K562 (cell line): ENCODE measurements at regions not wholly inside any gene's neighbourhood (a gene's known extent, or its start where the extent isn't known, plus 50 kb on each side); places are given as distances from the start of the nearest gene placed in this dataset.
A peak's percentile ranks its signal among the peaks of the same experiment; 100 is the strongest.

Experiments used
- ARHGAP35 ChIP-seq: fragments of 450-650 bp; IDR thresholded peaks from 2 replicates; pipeline ENCODE4 v1.6.1; 2018; ENCODE audit not compliant: partially characterized antibody
- BMI1 ChIP-seq: fragments of 150-350 bp; IDR thresholded peaks from 2 replicates; pipeline ENCODE4 v1.6.1; 2014; ENCODE audit warnings: low read length
- DDX20 ChIP-seq: fragments of 450-650 bp; IDR thresholded peaks from 2 replicates; pipeline ENCODE4 v1.6.1; 2016; ENCODE audit warnings: missing genetic modification characterization, low read depth, mild to moderate bottlenecking, missing compliant biosample characterization, moderate library complexity
- ILK ChIP-seq: fragments of 450-650 bp; IDR thresholded peaks from 2 replicates; pipeline ENCODE4 v1.6.1; 2016; ENCODE audit warnings: missing genetic modification characterization, low read depth, mild to moderate bottlenecking, missing compliant biosample characterization, moderate library complexity, borderline replicate concordance
- IRF2 ChIP-seq: sonication (generic); formaldehyde crosslinking; IDR thresholded peaks from 2 replicates; pipeline ENCODE4 v1.8.1; 2022; ENCODE audit warnings: mild to moderate bottlenecking, missing genetic modification reagents
- MTA2 ChIP-seq: fragments of 450-650 bp; IDR thresholded peaks from 2 replicates; pipeline ENCODE4 v1.6.1; 2016; ENCODE audit warnings: low read depth
- PHF8 ChIP-seq: fragments of 200-600 bp; sonication (generic); IDR thresholded peaks from 2 replicates; pipeline ENCODE4 v1.6.1; 2012; ENCODE audit warnings: mixed run types, mild to moderate bottlenecking, inconsistent platforms, low read length, moderate library complexity, borderline replicate concordance
- RFX1 ChIP-seq: fragments of 450-650 bp; IDR thresholded peaks from 2 replicates; pipeline ENCODE4 v1.6.1; 2016; ENCODE audit warnings: mild to moderate bottlenecking, moderate library complexity
- SETDB1 ChIP-seq: IDR thresholded peaks from one replicate; pipeline ENCODE4 v1.6.1; 2012; ENCODE audit warnings: low read length, control low read depth, inconsistent platforms
- SMARCA4 ChIP-seq: fragments of 450-650 bp; IDR thresholded peaks from 2 replicates; pipeline ENCODE4 v1.6.1; 2016
- SMC3 ChIP-seq: conservative IDR thresholded peaks from 2 replicates; pipeline ENCODE4 v1.6.1; 2011; ENCODE audit warnings: low read depth, low read length, improper control_type of control experiment; ENCODE audit not compliant: insufficient read depth
- SRSF1 ChIP-seq: fragments of 200-400 bp; formaldehyde crosslinking; IDR thresholded peaks from 2 replicates; pipeline ENCODE4 v1.6.1; 2017; ENCODE audit warnings: mild to moderate bottlenecking, low read depth, low read length, moderate library complexity
- TAF9B ChIP-seq: fragments of 450-650 bp; IDR thresholded peaks from 2 replicates; pipeline ENCODE4 v1.6.1; 2018; ENCODE audit warnings: mild to moderate bottlenecking; ENCODE audit not compliant: partially characterized antibody
- XRCC5 ChIP-seq: fragments of 200-400 bp; formaldehyde crosslinking; IDR thresholded peaks from 2 replicates; pipeline ENCODE4 v1.6.1; 2017; ENCODE audit warnings: low read depth, mild to moderate bottlenecking, low read length
- ZNF668 ChIP-seq: fragments of 250-450 bp; sonication (Bioruptor Pico); IDR thresholded peaks from 2 replicates; pipeline ENCODE4 v1.8.0; 2022; ENCODE audit warnings: mild to moderate bottlenecking, inconsistent platforms
- ZZZ3 ChIP-seq: fragments of 450-650 bp; IDR thresholded peaks from 2 replicates; pipeline ENCODE4 v1.6.1; 2016; ENCODE audit warnings: antibody characterized with exemption, mild to moderate bottlenecking, moderate library complexity
- TF ChIP-seq, protein P1 (sequence below), 2 experiments: fragments of 450-650 bp; IDR thresholded peaks; 2 replicates each; pipeline ENCODE4 v1.6.1; 2016
- TF ChIP-seq, protein P2 (sequence below): sonication (generic); formaldehyde crosslinking; IDR thresholded peaks from 2 replicates; pipeline ENCODE4 v1.8.0; 2022; ENCODE audit warnings: missing genetic modification reagents, mild to moderate bottlenecking, borderline replicate concordance
- TF ChIP-seq, protein P3 (sequence below), 2 experiments: fragments of 200-800 bp in 1 of 2; sonication (Bioruptor generic) in 1 of 2; sonication (generic) in 1 of 2; formaldehyde crosslinking in 1 of 2; IDR thresholded peaks in 1 of 2; conservative IDR thresholded peaks in 1 of 2; 2 replicates each; pipeline versions ENCODE4 v1.5.0 to v1.6.1; 2016 to 2020; ENCODE audit warnings: missing compliant biosample characterization in 1 of 2, missing genetic modification characterization in 1 of 2, missing genetic modification reagents in 1 of 2
- TF ChIP-seq, protein P4 (sequence below): fragments of 450-650 bp; formaldehyde crosslinking; IDR thresholded peaks from 2 replicates; pipeline ENCODE4 v1.4.0; 2020; ENCODE audit warnings: mild to moderate bottlenecking, moderate library complexity
- TF ChIP-seq, protein P5 (sequence below), 2 experiments: fragments of 450-650 bp in 1 of 2; sonication (generic) in 1 of 2; formaldehyde crosslinking; conservative IDR thresholded peaks; 2 replicates each; pipeline versions ENCODE4 v1.4.0 to v1.8.1; 2020 to 2022; ENCODE audit warnings: mild to moderate bottlenecking in 1 of 2, missing genetic modification reagents in 1 of 2

DNA sequence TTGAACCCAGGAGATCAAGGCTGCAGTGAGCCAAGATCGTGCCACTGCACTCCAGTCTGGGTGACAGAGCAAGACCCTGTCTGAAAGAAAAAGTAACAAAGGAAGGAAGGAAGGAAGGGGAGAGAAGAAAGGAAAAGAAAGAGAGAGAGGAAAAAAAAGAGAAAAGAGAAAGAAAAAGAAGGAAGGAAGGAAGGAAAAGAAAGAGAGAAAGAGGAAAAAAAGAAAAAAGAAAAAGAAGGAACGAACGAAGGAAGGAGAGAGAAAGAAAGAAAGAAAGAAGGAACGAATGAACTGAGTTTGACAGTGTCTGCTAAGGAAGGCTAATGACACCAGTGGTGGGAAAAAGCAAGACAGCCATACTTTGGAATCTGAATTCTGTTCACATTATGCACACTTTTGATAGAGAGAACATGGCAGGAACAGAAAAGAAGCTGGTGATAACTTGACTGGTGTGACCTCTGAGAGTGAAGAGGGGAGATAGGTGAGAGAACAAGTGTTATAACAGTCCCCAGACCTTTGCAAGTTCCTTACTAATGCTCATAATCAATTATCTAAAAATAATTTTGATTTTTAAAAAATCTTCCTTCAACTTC is 93.3 kb upstream of the MYLIP start (continued):
- no peak for TF ChIP-seq SRSF1
- no peak for TF ChIP-seq SMC3
- TF ChIP-seq BMI1 = no peak
- TF ChIP-seq, protein P1, sequence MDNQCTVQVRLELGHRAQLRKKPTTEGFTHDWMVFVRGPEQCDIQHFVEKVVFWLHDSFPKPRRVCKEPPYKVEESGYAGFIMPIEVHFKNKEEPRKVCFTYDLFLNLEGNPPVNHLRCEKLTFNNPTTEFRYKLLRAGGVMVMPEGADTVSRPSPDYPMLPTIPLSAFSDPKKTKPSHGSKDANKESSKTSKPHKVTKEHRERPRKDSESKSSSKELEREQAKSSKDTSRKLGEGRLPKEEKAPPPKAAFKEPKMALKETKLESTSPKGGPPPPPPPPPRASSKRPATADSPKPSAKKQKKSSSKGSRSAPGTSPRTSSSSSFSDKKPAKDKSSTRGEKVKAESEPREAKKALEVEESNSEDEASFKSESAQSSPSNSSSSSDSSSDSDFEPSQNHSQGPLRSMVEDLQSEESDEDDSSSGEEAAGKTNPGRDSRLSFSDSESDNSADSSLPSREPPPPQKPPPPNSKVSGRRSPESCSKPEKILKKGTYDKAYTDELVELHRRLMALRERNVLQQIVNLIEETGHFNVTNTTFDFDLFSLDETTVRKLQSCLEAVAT (IDR thresholded peaks at IDR 0.05) = no peak
- TF ChIP-seq IRF2 (CRISPR knock-in tag) = no peak
- TF ChIP-seq ILK (tag) = no peak
- TF ChIP-seq PHF8 = no peak
- no peak for TF ChIP-seq SETDB1
- no peak for TF ChIP-seq ZZZ3
- no peak for TF ChIP-seq XRCC5
- TF ChIP-seq DDX20 (tag) = no peak
- TF ChIP-seq ZNF668 (CRISPR knock-in tag) = no peak
- TF ChIP-seq MTA2 = peak; percentile 33; the same call in 1 of the 2 replicates
- TF ChIP-seq, protein P2, sequence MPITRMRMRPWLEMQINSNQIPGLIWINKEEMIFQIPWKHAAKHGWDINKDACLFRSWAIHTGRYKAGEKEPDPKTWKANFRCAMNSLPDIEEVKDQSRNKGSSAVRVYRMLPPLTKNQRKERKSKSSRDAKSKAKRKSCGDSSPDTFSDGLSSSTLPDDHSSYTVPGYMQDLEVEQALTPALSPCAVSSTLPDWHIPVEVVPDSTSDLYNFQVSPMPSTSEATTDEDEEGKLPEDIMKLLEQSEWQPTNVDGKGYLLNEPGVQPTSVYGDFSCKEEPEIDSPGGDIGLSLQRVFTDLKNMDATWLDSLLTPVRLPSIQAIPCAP (CRISPR knock-in tag) = no peak
- TF ChIP-seq ARHGAP35 = peak; percentile 62
- no peak for TF ChIP-seq TAF9B
- no peak for TF ChIP-seq RFX1
- TF ChIP-seq, protein P3, sequence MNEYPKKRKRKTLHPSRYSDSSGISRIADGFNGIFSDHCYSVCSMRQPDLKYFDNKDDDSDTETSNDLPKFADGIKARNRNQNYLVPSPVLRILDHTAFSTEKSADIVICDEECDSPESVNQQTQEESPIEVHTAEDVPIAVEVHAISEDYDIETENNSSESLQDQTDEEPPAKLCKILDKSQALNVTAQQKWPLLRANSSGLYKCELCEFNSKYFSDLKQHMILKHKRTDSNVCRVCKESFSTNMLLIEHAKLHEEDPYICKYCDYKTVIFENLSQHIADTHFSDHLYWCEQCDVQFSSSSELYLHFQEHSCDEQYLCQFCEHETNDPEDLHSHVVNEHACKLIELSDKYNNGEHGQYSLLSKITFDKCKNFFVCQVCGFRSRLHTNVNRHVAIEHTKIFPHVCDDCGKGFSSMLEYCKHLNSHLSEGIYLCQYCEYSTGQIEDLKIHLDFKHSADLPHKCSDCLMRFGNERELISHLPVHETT (CRISPR knock-in tag; conservative IDR thresholded peaks at IDR 0.05 in 1 of 2, IDR thresholded peaks at IDR 0.05 in 1 of 2) = no peak
- TF ChIP-seq, protein P4, sequence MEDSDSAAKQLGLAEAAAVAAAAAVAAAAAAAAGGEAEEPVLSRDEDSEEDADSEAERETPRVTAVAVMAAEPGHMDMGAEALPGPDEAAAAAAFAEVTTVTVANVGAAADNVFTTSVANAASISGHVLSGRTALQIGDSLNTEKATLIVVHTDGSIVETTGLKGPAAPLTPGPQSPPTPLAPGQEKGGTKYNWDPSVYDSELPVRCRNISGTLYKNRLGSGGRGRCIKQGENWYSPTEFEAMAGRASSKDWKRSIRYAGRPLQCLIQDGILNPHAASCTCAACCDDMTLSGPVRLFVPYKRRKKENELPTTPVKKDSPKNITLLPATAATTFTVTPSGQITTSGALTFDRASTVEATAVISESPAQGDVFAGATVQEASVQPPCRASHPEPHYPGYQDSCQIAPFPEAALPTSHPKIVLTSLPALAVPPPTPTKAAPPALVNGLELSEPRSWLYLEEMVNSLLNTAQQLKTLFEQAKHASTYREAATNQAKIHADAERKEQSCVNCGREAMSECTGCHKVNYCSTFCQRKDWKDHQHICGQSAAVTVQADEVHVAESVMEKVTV (CRISPR knock-in tag) = no peak
- 0 out of 2 replicates have a peak, but pooled peaks have one; percentile 36 for TF ChIP-seq SMARCA4
- TF ChIP-seq, protein P5, sequence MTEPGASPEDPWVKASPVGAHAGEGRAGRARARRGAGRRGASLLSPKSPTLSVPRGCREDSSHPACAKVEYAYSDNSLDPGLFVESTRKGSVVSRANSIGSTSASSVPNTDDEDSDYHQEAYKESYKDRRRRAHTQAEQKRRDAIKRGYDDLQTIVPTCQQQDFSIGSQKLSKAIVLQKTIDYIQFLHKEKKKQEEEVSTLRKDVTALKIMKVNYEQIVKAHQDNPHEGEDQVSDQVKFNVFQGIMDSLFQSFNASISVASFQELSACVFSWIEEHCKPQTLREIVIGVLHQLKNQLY (CRISPR knock-in tag; conservative IDR thresholded peaks at IDR 0.05) = no peak
